ENCODE measurements at regions not wholly inside any gene's neighbourhood (a gene's known extent, or its start where the extent isn't known, plus 50 kb on each side); places are given as distances from the start of the nearest gene placed in this dataset.

DNA sequence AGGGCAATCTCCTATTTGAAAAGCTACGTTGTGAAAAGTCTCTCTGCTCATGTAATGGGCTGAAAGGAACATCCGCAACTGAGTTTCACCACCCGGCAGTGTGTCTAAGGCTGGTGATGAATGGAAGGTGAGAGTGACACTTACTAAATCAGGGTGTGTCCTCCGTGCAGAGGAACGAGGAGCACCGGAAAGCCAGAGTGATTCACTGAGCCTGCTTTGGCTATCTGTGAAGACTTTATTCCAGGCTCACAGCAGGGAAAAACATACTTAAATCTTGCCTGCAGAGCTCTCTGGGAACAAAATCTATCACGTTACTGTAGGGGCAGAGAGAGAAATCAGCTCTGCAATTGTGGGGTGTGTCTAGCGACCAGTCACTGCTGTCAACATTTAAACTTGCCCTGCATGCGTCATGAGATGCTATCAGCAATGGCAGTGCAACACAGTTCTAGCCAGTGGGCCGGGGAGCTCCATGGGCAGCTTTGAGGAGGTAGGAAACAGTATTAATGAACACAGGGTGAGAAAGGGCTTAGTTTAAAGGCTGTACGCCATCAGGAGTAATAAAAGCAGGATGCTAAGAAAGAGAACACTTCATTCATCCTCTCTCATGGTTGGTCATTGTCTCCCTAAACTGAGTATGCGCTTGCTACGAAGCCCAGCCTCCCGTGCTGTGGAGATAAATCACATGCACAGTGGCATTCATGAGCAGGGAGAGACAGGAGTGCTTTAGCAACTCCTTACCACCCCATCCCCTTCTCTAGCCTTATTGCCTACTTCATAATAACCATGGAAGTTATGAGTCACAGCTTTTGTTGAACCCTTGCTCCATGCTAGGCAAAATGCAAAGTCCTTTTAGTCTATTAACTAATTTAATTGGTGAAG, 542.7 kb upstream of the ADAMTS9 start:
- TF ChIP-seq SIN3A (IDR thresholded peaks at IDR 0.05; ENCODE audit: low read depth) (no peak), RAD21 (IDR thresholded peaks at IDR 0.05; ENCODE audit: low read depth) (no peak), POLR2AphosphoS5 (IDR thresholded peaks at IDR 0.05; ENCODE audit: low read depth, low read length) (no peak), ELF1 (IDR thresholded peaks at IDR 0.05; ENCODE audit: borderline replicate concordance, low read depth) (no peak), EZH2phosphoT487 (IDR thresholded peaks at IDR 0.05; ENCODE audit: borderline replicate concordance) (no peak), YY1 (IDR thresholded peaks at IDR 0.05; ENCODE audit: extremely low read depth, insufficient replicate concordance, low read depth, low read length) (no peak), ZNF274 (IDR thresholded peaks at IDR 0.05; ENCODE audit: low read depth, low read length) (no peak), CEBPB (IDR thresholded peaks at IDR 0.05; ENCODE audit: low read depth) (no peak), SRF (IDR thresholded peaks at IDR 0.05; ENCODE audit: low read depth) (no peak), JUND (IDR thresholded peaks at IDR 0.05) (no peak), CBX3 (IDR thresholded peaks at IDR 0.05; ENCODE audit: low read depth) (no peak), TCF7L2 (IDR thresholded peaks at IDR 0.05; ENCODE audit: borderline replicate concordance, extremely low read depth, insufficient read depth, insufficient read length) (no peak)
- TF ChIP-seq, protein P1, sequence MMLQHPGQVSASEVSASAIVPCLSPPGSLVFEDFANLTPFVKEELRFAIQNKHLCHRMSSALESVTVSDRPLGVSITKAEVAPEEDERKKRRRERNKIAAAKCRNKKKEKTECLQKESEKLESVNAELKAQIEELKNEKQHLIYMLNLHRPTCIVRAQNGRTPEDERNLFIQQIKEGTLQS (IDR thresholded peaks at IDR 0.05), result no peak
- TF ChIP-seq, protein P2, sequence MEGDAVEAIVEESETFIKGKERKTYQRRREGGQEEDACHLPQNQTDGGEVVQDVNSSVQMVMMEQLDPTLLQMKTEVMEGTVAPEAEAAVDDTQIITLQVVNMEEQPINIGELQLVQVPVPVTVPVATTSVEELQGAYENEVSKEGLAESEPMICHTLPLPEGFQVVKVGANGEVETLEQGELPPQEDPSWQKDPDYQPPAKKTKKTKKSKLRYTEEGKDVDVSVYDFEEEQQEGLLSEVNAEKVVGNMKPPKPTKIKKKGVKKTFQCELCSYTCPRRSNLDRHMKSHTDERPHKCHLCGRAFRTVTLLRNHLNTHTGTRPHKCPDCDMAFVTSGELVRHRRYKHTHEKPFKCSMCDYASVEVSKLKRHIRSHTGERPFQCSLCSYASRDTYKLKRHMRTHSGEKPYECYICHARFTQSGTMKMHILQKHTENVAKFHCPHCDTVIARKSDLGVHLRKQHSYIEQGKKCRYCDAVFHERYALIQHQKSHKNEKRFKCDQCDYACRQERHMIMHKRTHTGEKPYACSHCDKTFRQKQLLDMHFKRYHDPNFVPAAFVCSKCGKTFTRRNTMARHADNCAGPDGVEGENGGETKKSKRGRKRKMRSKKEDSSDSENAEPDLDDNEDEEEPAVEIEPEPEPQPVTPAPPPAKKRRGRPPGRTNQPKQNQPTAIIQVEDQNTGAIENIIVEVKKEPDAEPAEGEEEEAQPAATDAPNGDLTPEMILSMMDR (IDR thresholded peaks at IDR 0.05 in 2 of 3, conservative IDR thresholded peaks at IDR 0.05 in 1 of 3; ENCODE audit: borderline replicate concordance in 1 of 3, insufficient read depth in 1 of 3, low read depth in 2 of 3, low read length in 2 of 3), result no peak
- TF ChIP-seq, protein P3, sequence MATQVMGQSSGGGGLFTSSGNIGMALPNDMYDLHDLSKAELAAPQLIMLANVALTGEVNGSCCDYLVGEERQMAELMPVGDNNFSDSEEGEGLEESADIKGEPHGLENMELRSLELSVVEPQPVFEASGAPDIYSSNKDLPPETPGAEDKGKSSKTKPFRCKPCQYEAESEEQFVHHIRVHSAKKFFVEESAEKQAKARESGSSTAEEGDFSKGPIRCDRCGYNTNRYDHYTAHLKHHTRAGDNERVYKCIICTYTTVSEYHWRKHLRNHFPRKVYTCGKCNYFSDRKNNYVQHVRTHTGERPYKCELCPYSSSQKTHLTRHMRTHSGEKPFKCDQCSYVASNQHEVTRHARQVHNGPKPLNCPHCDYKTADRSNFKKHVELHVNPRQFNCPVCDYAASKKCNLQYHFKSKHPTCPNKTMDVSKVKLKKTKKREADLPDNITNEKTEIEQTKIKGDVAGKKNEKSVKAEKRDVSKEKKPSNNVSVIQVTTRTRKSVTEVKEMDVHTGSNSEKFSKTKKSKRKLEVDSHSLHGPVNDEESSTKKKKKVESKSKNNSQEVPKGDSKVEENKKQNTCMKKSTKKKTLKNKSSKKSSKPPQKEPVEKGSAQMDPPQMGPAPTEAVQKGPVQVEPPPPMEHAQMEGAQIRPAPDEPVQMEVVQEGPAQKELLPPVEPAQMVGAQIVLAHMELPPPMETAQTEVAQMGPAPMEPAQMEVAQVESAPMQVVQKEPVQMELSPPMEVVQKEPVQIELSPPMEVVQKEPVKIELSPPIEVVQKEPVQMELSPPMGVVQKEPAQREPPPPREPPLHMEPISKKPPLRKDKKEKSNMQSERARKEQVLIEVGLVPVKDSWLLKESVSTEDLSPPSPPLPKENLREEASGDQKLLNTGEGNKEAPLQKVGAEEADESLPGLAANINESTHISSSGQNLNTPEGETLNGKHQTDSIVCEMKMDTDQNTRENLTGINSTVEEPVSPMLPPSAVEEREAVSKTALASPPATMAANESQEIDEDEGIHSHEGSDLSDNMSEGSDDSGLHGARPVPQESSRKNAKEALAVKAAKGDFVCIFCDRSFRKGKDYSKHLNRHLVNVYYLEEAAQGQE (IDR thresholded peaks at IDR 0.05; ENCODE audit: low read depth), result no peak
- TF ChIP-seq, protein P4, sequence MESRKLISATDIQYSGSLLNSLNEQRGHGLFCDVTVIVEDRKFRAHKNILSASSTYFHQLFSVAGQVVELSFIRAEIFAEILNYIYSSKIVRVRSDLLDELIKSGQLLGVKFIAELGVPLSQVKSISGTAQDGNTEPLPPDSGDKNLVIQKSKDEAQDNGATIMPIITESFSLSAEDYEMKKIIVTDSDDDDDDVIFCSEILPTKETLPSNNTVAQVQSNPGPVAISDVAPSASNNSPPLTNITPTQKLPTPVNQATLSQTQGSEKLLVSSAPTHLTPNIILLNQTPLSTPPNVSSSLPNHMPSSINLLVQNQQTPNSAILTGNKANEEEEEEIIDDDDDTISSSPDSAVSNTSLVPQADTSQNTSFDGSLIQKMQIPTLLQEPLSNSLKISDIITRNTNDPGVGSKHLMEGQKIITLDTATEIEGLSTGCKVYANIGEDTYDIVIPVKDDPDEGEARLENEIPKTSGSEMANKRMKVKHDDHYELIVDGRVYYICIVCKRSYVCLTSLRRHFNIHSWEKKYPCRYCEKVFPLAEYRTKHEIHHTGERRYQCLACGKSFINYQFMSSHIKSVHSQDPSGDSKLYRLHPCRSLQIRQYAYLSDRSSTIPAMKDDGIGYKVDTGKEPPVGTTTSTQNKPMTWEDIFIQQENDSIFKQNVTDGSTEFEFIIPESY (IDR thresholded peaks at IDR 0.05; ENCODE audit: extremely low read depth, insufficient replicate concordance, low read length), result no peak
- TF ChIP-seq, protein P5, sequence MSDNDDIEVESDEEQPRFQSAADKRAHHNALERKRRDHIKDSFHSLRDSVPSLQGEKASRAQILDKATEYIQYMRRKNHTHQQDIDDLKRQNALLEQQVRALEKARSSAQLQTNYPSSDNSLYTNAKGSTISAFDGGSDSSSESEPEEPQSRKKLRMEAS (IDR thresholded peaks at IDR 0.05), result no peak
- ATAC-seq (no peak), DNase-seq (ENCODE audit: low read depth, low spot score) (no peak)
- Histone ChIP-seq H3K9ac (ENCODE audit: low read length) (no peak overlapping the region), H3K9me3 (ENCODE audit: control insufficient read depth in 1 of 2, insufficient read depth in 1 of 2, low read depth in 1 of 2, low read length in 2 of 2) (no peaks in the 10 kb centered on the region), H3K4me2 (ENCODE audit: low read length) (no peak overlapping the region), H3K9me2 (ENCODE audit: insufficient read depth) (no peaks in the 10 kb centered on the region), H3K27me3 (ENCODE audit: insufficient read depth, low read length) (no peaks in the 10 kb centered on the region), H4K20me1 (ENCODE audit: insufficient read depth) (no peaks in the 10 kb centered on the region), H3K4me3 (replicated peaks in 1 of 2; ENCODE audit: low read depth in 1 of 2, low read length in 2 of 2) (no peak overlapping the region), H3K27ac (ENCODE audit: low read depth, low read length) (no peak overlapping the region), H3K36me3 (ENCODE audit: control insufficient read depth in 1 of 2, insufficient read depth in 2 of 2, low read length in 2 of 2) (no peaks in the 10 kb centered on the region), H3K79me2 (ENCODE audit: insufficient read depth, low read length) (no peaks in the 10 kb centered on the region), H3K4me1 (ENCODE audit: control insufficient read depth in 1 of 2, insufficient read depth in 2 of 2, low read length in 2 of 2) (no peaks in the 10 kb centered on the region), H2AFZ (ENCODE audit: low read depth, low read length, poor library complexity, severe bottlenecking) (no peak overlapping the region)
- POLR2A ChIA-PET, result no interaction called here
- BruUV-seq (replicated peaks), result no TSS peak
- CTCF ChIA-PET, result interaction anchor here (0.5 kb wide), 1 partner anchor 592 kb away, joined by 3 read pairs; no protein-coding TSS in a partner anchor
- RAD21 ChIA-PET (ENCODE audit: low non-redundant PET in 1 of 2, low total read pairs in 2 of 2, uncharacterized antibody in 2 of 2, unreplicated experiment in 2 of 2), result no interaction called here
- intact Hi-C loops (cut with micrococcal nuclease), result no loop called here
